ENCODE measurements at regions not wholly inside any gene's neighbourhood (a gene's known extent, or its start where the extent isn't known, plus 50 kb on each side); places are given as distances from the start of the nearest gene placed in this dataset.

- DNase-seq (ENCODE audit: low read depth) = no peak
Measured at GRCh38 chr2:16169381-16169960, 229.1 kb downstream of the MYCN start.

DNA sequence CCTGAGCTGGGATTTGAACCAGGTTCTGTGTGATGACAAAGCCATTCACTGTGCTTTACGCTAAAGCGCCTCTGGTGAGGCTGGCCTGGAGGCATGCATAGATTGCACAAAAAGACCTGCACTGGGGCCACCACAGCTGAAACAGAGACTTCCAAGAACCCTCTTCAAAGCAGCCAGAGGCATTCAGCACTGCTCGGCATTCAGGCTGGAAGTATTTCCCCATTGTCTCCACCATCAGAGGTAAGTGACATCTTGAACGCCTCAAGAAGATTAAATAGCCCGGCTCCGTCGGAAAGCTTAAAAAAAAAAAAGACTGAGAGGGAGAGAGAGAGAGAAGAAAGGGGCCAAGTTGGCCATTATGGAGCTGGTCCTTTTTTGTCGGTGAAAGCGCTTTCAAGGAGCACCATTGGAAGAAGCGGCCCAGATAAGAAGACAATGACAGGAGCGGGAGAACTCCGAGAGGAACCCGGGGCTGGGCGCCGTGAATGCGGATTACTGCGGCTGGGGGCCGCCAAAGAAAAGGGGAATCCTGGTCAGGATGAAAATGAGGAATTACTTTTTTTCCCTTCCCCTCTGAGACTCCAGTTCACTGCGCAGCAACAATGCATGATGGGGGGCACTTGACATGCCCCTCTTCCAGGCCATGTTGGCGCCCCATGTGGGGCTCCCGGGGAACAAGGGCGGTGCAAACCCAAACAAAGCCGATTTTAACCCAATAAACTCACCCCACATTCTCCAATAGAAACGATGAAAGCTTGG lies 228.3 kb downstream of the MYCN start:
- no peak for DNase-seq (ENCODE audit: low read depth)

GRCh38 chr2:16167870-16168426 lies 227.6 kb downstream of the MYCN start:
- DNase-seq (ENCODE audit: low read depth) = no peak

GRCh38 chr2:16167451-16167861 lies 227.1 kb downstream of the MYCN start:
- DNase-seq (ENCODE audit: low read depth) = no peak

- DNase-seq (ENCODE audit: low read depth) = no peak
Measured at GRCh38 chr2:16166327-16166981, 226.1 kb downstream of the MYCN start.

DNA sequence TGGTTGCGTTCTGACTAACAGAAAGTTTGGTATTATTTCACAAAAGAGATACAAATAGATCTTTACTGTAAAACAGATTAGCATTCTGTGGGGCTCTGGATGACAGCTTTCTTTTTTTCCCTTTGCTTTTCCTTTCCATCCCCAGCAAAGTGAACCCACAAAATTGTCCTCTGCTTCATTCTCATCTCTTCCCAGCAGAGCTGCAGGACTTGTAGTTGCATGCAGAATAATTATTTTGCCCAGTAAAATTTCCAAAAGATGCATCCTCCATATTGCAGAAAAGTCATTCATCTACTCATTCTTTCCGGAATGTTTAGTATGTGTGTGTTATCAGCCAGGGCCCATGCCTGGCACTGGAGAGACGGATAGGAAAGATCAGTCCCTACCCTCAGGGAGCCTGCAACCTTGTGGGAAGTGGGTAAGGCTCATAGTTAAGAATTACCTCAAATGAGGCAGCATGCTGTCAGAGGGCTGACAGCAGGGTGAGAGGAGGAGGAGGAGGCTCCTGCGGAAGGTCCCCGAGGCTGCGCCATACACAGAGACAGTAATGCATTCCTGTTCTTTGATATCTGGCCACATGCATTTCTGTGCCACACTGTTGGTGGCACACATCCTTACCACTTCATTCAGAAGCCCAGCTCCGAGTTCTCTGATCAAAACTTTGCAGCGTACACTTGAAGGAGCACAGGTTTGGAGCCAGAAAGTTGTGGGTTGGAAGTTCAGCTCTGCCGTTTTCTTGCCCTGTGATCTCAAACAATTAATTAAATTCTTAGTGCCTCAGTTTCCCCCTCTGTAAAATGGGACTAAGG lies 225.4 kb downstream of the MYCN start:
- no peak for DNase-seq (ENCODE audit: low read depth)

DNA sequence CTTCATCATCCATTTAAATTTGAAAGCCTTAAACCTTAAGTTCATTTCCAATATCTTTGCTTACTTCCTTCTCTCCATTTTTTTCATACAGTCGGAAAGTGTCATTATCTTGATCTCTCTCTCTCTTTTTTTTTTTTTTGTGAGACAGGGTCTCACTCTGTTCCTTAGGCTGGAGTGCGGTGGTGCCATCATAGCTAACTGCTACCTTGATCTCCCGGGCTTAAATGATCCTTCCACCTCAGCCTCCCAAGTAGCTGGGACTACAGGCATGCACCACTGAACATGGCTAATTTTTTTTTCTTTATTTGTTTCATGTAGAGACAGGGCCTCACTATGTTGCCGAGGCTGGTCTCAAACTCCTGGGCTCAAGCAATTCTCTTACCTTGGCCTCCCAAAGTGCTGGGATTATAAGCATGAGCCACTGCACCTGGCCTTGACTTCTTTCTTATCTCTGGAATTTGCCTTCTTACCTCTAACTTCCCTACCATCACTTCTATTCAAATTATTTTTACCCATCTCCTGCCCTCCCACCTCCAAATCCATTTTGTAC lies 222.2 kb downstream of the MYCN start:
- DNase-seq (ENCODE audit: low read depth) = no peak

DNA sequence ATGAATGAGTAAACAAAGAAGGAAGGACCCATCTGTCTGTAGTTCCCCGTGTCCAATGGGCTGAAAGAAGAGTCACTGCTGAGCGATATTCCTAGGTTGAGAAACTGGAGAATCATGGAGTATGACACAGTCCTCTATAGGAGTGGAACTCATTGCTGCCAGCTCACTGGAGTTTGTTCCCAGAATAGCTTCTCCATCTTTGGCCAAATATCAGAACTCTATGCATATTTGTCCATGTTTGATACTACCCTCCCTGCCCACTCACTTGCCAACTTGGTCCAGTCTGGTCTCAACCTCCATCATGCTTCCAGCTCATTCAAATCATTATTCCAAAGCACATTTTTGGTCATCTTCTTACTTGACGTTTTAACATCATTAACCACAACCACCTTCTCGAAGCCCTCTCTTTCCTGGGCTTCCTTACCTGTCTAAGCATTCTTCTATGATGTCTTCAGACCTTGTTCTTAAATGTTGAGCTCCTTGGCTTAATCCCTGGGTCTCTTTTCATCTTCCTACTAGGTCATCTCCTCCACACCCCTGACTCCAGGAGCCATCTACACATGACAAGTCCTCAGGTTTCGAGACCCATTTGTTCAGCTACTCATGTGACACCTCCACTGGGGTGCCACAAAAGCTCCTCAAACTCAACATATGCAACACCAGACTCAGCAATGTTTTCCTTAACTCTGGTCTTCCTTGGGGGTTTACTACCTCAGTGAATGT lies 221.6 kb downstream of the MYCN start:
- no peak for DNase-seq (ENCODE audit: low read depth)

DNA sequence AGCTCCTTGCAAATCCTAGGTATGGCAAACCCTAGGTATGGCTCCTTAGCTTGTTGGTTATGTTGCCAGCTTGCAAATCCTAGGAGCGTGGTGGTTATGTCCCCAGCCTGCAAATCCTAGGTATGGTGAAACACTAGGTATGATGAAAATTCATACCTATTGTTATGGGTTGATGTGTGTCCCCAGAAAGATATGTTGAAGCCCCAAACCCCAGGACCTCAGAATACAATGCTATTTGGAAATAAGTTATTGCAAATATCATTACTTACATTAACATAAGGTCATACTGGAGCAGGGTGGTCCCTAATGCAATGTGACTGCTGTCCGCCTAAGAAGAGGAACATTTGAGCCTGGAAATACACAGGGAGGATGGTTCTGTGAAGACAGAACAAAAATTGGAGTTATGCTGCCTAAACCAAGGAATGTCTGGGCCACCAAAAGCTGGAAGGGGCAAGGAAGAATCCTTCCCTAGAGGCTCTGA lies 220.8 kb downstream of the MYCN start:
- no peak for DNase-seq (ENCODE audit: low read depth)

DNA sequence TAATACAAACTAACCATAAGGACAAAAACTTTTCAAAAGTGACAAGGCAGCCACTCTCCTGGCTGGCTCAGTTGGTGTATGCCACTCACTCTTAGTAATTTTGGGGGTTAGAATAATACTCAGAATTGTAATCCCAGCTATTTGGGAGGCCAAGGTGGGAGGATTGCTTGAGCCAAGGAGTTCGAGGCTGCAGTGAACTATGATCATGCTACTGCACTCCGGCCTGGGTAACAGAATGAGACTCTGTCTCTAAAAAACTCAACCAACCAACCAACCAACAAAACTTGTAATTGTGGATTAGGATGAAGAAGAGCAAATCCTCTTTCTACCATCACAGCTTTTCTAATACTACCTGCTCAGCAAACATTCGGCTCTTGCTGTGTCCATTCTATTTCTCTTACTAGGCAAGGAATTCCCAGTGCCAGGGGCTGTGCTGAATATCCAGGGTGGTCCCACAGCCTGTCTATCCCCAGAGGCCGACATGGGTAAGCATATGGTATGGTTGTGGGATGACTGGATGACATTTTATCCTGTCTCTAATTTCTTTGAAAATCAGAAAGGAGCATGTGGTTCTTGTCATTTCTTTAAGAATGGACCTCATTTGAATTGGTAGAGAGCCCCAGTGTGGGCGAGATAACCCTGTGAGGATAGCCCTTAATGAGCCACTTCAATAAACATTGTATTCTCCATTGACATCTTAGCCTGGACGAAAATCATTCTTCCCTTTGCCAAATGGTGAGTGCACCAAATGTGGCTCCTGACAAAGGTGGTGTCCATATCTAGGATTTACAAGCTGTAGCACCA lies 220.1 kb downstream of the MYCN start:
- no peak for DNase-seq (ENCODE audit: low read depth)

DNA sequence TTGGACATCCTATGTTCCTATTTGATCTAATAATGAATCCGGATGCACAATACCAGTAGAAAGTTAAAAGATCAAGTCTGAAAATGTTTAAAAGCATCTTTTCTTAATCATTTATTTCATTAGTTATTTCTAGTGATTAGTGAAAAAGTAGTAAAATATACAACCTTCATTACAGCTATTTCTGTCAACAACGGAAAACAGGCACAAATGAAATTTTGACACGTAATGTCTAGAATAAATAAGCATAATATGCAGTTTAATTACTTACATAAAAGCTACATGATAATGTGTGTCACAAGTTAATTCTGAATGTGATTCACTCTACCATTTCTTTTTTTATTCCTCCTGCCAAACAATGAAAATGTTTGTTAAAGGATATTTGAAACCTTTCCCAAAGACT lies 216.1 kb downstream of the MYCN start:
- no peak for DNase-seq (ENCODE audit: low read depth)

DNA sequence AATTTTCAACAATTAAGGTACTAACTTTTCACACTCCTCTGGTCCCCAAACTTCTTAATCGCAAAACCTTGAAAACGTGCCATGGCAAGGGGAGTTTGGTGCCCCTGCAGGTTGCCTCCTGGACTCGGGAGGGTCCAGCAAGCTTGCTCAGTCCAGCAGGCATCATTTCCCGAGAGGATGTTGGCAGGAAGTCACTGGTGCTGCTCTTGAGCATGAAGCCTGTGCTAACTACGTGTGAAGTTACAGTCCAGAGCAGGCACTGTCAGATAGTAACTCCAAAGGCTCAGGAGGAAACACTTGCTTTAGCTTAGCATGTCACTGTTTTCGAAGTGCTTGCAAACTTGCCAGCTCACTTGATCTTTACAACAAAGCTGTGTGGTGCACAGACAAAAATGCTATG lies 215.4 kb downstream of the MYCN start:
- no peak for DNase-seq (ENCODE audit: low read depth)

DNA sequence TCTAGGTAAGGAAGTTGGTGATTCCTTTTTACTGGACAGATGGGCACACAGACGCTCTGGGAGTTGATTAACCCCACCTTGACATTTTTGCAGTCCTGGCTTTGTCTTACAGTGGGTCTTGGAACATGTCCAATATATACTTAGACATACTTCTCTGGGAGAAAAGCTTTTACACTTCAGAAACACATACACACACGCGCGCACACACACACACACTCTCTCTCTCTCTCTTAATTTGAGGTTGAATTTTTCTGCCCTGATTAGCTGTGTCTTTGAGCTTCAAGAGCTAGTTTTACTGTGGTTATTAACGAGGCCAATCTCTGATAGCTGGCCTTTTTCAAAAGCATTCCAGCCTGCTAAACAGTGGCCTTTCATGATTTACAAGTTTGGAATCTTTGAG lies 215.0 kb downstream of the MYCN start:
- no peak for DNase-seq (ENCODE audit: low read depth)

DNA sequence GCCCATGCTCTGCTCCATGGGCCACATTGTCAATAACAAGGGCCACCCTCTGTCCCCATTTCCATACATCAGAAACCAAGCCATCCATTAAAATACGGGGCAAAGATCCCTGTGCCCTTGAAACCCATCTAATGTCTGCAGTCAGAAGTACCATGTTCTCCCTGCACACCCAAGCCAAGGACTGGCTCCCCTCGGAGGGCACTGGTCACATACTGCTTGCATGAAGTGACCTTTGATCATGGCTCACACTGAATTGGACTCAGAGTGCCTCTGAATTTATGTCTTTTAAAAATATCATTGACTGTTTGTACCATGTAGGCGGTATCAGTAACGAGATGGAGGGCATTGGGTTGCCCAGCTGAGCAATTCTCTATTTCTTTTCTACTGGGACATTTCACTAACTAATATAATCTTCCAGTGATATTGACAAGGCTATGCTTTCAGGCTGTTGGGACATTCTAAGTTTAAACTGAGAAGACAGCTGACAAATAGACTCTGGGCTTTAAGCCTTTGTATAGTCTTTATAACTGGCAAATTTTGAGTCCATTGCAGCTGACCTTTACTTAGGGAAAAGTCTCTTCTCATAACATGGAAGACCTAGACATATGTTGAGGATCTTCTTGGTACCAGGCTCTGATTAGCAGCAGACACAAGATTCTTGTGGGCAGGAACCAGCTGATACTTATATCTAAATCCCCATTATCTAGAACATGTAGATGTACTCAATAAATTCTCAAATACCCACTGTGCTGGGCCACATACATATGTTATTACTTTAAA lies 214.3 kb downstream of the MYCN start:
- DNase-seq (ENCODE audit: low read depth) = no peak

DNA sequence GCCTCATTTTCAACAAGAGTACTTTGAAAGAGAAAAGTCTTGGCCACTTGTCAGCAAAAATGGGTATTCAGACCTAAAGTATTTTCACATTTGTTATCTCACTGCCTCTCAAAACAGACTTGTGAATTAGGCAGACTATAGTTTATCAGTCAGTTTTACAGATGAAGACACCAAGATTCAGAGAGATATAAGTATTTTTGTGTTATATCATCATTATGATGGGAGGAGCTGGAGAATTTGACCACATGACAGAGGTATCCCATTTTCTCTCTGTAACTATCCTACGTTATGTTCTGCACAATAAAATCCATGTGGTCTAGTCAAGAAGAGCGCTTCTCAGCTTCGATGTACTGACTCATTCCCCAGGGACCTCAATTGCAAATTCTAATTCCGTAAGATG lies 213.7 kb downstream of the MYCN start:
- no peak for DNase-seq (ENCODE audit: low read depth)

DNA sequence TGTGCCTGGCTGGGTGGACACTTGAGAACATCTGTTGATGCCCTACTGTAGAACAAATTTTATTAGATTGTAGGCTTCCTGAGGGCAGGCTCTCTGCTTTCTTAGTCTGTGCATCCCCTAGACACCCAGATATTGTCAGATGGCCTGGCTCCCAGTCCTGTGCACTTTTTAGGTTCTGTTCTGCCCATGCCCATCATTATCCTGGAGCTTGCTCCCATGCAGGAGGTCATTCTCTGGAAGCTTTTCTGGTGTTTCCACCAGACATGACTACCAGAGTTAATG lies 213.3 kb downstream of the MYCN start:
- DNase-seq (ENCODE audit: low read depth) = no peak

- DNase-seq (ENCODE audit: low read depth) = no peak
Measured at GRCh38 chr2:16152928-16153753, 212.8 kb downstream of the MYCN start.

DNA sequence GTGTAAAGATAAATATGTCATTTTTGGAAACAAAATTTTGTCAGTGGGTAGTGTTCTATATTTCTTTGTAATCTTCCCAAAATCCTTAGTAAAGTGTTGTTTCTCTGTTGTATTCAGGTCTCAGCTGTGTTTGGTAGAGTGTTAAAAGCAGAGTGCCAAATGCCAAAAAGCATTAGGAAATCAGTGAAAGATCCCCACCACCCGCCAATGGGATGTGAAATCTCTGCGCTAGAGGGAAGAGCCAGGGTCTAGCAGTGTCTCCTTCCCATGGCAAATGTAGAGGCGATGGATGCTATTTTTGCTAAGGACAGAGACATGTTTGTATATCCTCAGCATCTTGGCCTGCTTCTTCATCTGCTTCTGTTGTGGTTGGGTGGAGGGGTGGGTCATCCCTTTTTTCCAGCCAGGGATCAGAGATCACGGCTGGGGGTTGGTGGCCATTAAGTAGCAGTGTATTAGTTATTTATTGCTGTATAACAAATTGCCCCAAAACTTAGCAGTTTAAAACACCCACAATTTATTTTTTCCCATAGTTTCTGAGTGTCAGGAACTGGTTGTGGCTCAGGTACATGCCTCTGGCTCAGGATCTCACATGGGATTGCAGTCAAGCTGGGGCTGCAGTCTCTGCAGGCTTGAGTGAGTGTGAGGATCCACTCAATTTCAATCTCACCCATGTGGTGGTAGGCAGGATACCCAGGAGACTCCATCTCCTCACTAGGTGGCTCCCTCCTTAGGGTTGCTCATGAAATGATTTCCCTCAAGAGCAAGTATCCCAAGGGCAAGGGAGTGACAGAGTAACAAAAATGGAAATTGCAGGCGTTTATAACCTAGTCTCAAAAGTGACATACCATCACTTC lies 211.9 kb downstream of the MYCN start:
- no peak for DNase-seq (ENCODE audit: low read depth)
